ENCODE measurements at regions not wholly inside any gene's neighbourhood (a gene's known extent, or its start where the extent isn't known, plus 50 kb on each side); places are given as distances from the start of the nearest gene placed in this dataset.
A peak's percentile ranks its signal among the peaks of the same experiment; 100 is the strongest.

DNA sequence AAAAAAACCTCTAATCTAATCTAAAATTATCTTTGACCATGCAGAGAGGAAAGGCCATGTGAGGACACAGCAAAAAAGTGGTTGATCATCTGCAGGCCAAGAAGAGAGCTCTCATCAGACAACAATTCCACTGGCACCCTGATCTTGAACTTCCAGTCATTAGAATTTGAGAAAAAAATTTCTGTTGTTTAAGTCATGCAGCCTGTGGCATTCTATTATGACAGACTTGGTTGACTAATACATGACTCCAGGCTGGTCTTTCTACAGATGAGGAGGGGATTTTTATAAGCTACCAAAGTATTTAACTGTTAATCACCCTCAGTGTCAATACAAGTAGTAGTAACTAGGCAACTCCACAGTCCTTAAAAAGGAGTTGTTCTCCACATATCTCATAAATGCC is 358.5 kb upstream of the RGMB start:
- DNase-seq = no peak

DNA sequence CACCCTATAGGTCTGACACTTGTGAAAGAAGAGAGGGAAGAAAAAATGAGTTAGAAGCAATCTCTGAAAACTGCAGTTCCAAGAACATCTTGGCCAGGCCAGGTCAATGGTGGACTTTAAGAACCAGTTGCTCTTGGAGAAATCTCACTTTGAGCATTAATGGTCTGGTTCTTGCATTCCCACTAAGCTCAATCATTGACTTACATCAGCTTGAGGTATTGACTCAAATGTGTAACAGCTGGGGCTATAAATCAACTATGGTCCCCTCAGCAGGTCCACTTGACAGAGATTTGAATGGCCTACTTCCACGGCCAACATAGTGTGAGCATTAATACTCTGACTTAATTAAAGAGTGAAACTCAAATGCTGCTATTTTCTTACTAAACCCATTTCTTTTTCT is 357.8 kb upstream of the RGMB start:
- no peak for DNase-seq

DNA sequence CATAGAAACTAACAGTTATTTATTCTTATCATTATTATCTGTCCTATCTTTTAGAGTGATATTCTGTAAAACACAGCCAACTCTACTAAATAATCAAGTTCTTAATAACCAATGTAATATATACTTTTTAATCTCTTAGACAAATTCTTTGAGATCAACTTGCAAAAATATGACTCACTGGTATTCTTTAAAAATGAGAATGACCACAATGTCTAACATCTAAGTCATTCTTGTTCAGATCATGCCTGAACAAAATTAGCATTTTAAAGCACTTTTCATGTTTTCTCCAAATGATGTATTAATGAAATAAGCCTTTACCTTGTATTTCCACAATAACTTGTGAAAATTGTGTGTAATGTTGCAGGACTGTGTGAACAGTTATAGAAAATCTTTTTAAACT is 356.9 kb upstream of the RGMB start:
- DNase-seq = no peak

DNA sequence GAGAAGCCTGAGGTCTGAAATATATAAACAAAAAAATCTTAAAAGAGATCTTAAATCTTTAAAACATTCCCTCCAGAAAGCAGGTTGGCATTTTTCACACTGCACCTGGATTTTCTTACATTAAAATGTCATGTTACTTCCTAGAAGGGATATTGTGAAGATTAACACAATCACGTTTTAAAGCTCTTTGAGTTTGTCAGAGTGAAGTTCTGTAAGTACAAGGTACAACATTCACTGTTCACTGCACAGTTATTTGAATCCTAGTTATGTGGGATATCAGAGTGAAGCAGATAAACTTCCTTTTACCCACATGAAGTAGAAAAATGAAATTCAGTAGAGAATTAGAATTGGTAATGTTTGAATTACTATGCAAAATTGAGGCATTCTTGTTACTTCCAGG is 353.6 kb upstream of the RGMB start:
- no peak for DNase-seq

DNA sequence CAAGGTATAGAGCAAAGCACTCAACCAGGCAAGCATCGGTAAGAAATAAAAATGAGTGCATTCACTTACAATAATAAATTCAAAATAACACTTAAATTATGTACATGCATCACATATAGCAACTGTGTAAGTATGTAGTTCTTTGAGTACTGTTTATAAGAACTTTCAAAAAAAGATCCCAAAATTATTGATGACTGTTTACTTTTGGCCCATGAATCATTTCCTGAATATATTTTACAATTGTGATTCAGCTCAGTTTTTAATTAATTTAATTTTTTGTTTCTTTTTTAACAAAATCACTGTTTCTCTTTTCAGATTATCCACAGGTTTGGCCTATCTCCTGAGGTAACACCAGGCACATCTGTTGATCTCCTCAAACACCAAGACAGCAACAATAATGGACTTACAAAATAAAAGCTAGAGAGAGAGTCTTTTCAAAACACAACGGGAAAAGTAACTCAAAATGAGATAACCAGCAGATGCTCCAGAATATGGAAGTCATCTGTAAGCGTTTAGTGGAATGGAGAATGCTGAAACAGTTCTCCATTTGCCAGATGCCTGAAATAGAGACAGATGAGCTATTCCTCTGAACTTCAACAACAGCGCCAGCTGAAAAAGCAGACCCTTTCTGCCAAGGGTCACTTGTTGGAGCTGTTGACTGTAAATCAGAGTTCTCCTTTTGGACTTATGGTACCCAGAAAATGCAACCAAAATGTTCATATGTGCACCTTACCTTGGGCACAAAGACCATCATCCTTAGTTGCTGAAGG is 348.6 kb upstream of the RGMB start:
- DNase-seq = no peak

DNA sequence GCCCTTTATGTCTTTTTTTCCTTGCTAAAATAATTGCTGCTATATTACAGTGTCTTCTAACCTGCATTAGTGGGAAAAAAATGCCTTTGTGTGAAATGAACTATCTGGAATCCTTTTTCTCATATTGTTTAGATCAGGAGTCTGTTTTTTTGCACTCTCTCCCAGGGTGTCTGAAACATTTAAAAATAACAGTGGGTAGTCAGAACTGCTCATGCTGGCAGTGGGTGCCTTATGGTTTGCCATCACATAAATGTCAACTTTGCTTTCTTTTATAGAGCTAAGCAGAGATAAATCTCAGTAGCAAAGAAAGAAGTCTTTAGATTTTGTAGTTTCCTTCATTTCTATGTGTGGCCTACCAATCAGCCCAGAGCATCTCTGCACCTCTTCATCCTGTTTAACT is 347.8 kb upstream of the RGMB start:
- DNase-seq = no peak

DNA sequence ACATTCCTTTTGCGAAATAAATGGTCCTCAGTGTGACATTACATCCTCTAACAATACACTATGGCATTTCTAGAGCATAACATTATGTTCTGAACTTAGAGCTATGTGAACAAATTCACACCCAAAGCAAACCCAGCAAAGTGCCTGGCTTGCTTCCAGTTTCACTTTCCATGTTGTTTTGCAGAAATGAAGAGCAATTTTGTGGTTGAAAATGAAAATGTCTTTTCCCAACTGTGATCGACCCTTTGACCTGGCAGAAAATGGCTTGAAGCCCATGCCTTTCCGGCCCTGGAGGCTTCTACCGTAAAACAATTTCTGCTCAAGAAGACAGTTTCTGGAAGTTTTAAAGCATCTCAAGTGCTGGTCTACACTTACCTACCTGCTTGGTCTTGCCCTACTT is 344.7 kb upstream of the RGMB start:
- peak; percentile 90 for DNase-seq

DNA sequence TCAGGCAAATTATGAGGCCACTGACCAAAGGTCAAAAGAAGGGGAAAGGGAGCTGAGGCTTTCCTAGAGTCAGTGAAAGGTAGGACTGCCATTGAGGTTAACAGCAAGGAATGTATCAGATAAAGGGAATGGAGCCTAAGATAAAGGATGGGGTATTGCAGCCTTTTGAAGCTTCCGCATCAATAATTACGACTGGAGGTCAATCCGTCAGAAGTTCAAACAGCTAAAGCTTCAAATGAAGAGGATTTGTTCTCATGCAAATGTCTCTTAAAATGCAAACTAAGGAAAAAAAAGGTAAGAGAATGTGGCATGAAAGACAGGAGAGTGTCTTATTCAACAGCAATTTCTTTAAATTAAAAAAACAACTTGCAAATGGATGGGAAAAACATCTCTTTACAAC is 341.1 kb upstream of the RGMB start:
- no peak for DNase-seq

DNA sequence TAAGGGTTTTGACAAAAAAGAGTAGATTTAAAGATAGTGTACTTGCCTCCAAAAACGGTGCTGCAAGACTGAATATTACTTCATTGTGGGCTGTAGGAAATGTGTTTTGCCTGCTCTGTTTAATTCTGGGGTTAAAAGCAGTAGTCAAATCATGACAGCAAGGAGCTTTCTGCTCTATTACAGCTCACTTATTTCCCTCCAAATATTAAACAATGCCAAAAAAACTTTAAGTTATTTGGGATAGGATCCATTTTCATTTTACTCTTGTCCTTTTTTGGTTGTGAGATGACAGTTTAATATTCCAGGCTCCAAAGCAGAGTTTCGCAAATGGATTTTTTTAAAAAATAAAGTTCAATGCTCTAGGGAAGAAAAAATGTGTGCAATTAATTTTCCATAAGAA is 340.4 kb upstream of the RGMB start:
- DNase-seq = no peak

DNA sequence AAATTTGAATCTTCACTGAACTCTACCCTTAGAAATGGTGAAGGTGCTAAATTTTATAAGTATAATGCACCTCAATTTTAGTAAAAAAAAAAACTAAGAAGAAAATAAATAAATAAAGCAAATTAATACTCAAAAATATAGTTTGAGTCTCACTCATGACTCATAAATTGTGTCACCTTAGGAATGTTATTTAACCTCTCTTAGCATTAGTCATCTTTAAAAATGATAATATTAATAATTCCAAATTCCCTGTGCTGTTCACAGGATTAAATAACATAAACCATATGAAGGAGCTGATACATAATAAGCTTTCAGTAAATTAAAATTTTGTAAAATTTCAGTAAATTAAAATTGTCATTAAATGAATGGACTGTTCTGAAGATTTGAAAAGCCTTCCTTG is 339.8 kb upstream of the RGMB start:
- DNase-seq = no peak

DNA sequence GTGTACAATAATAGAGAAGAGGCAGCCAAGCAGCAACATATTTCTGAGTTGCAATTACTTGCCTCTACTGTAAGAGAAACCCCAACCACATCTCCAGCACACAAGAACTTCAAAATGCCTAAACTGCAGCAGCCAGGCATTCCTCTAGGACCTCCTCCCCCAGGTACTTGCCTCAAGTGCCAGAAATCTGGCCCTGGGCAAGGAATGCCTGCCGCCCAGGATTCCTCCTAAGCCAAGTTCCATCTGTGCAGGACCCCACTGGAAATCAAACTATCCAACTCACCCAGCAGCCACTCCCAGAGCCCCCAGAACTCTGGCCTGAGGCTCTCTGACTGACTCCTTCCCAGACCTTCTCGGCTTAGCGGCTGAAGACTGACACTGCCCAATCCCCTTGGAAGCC is 336.8 kb upstream of the RGMB start:
- DNase-seq = no peak

DNA sequence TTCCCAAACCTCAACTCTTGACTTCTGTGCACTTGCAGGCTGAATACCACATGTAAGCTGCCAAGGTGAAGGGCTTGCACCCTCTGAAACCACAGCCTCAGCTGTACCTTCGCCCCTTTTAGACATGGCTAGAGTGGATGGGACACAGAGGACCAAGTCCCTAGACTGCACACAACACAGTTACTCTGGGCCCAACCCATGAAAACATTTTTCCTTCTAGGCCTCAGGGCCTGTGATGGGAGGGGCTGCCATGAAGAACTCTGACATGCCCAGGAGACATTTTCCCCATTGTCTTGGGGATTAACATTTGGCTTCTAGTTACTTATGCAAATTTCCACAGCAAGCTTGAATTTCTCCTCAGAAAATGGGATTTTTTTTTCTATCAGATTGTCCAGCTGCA is 331.0 kb upstream of the RGMB start:
- DNase-seq = no peak

DNA sequence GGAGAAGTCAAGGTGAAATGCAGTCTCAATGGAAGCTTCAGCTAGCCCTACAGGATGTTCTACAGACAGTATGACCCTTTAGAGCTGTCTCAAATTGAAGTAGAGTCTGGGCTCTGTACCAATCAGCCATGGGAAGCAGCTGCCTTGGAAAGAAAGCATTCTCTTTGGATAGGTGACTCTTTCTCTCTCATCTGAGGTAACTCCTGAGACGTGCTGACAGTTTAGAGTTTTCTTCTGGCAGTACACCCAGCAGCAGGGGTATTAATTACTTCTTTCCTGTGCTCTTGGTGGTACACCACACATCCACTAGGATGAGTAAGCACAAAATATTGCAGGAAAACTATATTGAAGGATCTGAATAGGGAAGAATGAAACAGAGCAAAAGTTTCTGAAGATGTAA is 329.6 kb upstream of the RGMB start:
- DNase-seq = no peak

DNA sequence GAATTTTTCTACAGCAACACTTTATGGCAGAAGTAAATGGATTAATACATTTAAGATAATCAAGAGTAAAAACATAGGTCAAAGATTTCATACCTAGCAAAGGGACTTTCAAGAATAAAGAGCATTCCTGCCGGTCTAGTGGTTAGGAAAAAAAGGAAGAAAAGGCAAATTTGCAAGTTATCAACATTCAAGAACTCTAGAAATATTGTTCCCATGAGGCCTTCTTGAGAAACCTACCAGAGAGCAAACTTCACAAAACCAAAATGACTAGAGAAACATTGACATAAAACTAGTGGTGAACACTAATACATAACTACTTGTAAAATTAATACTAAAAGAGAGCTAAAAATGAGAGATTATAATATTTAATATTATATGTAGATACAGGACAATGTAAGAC is 320.2 kb upstream of the RGMB start:
- DNase-seq = no peak

DNA sequence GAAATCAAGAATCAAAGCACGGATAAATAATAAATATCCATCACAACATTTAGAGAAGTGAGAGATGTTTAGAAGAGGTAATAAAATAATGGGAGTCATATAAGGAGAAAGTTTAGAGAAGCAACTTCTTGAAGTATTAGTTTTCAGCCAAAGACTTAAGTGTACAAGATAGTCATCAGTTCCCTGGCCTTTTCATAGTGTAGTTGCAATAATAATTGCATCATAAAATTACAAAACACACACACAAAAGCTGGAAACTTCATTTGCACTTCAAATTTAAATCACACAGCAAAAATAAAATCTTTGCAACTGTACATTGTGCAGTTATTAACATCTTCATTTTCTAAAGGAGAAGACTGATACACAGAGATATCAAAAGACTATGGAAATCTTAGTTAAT is 319.1 kb upstream of the RGMB start:
- DNase-seq = no peak

DNA sequence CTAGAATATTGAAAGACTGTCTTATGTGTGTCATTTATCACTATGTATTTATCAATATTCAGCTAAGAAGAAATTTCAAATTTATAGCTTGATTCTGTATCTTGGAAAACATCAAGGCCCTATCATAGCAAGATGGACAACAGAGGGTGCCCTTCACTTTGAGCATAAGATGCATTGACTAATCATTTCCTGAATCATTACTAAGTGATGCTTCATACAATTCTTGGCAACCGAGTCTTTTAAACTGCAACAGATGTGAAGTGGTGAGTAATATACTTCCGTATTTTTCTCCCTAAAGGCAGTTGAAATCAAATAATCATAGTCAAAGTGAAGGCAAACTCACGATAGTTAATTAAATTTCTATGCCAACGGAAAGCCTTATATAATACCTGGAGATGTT is 318.6 kb upstream of the RGMB start:
- peak; percentile 78 for DNase-seq

DNA sequence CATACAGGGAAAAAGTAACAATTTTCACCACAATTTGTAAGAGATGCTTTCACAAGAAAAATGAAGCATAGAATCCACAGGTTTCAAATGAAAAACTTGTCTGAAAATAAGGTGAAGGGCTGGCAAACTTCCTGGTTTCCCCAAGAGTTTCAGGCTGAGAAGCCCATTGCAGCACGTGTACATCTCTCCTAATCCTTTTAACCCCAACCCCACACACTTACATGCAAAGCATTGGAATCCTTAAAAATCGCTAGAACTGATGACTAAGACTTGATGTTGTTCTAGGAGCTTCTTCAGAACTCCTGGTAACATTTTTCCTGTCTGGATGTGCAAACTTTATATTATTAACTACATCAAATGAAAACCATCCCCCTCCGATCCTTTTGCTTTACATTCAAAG is 317.8 kb upstream of the RGMB start:
- no peak for DNase-seq

DNA sequence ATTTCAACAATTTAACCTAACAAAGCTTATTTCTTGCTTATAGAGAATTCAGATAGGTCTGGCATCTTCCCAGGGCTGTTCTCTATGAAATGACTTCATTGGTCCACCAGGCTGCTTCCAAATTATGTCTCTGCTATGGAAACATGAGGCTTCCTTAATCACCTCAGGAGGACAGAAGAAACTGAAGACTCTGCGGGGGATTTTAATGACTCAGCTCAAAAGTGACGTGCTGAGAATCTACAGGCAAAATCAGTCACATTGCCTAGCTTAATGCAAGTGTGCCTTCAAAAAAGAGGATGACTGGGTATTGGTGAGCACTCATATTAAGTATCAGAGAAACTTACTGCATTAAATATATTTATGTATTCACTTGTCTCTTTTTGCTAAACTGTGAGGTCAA is 315.5 kb upstream of the RGMB start:
- DNase-seq = no peak

DNA sequence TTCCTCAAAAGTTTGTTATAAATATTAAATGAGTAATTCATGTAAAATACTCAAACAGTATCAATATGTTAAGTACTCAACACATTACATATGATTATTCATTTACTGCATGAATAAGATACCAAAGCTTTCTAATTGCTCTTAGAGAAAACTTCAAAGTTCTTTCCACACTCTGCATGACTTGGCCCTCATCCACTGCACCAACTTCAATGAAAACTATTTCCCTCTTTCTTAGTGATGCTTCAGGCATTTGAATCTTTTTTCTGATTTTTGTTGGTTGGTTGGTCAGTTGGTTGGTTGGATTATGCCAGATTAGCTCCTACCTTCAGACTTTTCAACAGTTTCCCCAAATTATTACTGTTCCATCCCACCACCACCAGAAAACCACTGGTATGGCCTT is 314.7 kb upstream of the RGMB start:
- no peak for DNase-seq

DNA sequence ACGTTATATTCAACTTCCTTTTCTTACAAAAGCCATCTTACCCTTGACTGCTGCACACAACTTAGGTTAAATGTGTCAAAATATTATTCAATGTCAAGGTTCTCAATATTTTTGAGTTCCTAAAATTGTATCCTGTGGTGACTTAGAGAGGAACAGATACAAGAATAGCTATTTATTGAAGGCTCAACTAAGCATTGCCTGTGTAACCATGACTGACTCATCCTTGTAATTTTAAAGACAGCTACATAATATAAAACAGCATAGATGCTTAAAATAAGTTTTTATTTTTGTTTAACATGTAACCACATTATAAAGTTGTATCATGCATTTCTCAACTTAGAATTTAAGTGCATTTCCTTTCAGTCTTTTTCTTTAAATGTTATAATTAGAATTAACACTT is 312.9 kb upstream of the RGMB start:
- peak; percentile 77 for DNase-seq

DNA sequence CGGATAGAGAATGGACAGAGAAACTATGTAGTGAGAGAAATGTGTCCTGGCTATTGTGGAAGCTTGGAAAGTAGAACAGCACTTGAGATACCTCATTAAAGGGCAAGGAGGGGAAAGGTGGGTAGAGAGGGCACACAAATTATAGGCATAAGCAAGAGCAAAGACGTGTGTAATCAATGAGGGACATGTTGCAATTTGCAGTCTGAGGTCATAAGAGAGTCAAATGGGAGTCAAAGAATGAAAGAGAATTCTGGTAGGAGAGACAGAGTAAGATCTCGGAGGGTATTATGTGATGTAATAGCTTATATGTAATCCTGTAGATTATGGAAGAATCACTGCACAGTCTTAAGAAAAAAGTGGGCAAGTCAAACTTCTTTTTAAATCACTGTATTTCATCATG is 312.0 kb upstream of the RGMB start:
- no peak for DNase-seq

DNA sequence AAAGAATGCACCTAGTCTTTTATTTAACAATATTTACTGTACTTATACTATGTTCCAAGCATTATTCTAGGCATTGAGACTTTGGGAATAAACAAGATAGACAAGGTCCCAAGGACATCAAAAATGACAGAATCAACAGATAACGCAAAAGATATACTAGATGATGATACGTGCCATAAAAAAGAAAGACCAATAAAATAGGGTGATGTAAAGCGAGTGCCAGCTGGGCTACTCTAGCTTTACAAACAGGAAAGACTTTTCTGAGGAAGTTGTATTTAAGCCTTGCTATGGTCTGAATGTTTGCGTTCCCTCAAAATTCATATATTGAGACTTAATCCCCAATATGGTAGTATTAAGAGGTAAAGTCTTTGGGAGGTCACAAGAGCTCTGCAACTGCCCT is 310.2 kb upstream of the RGMB start:
- DNase-seq = no peak

DNA sequence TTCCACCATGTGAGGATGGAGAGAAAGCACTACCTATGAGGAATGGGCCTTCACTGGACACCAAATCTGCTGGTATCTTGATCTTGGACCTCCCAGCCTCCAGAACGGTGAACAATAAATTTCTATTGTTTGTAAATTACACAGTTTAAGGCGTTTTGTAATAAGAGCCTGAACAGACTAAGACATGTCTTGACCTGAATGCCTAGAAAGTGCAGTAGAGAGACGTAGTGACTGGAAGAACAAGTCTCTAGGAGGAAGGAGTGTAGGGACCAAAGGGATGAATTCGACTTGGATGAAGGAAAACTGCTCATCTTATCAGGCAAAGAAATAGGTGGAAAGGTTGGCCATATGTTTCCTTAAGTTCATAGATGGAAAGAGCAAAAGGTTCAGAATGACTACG is 309.8 kb upstream of the RGMB start:
- no peak for DNase-seq

DNA sequence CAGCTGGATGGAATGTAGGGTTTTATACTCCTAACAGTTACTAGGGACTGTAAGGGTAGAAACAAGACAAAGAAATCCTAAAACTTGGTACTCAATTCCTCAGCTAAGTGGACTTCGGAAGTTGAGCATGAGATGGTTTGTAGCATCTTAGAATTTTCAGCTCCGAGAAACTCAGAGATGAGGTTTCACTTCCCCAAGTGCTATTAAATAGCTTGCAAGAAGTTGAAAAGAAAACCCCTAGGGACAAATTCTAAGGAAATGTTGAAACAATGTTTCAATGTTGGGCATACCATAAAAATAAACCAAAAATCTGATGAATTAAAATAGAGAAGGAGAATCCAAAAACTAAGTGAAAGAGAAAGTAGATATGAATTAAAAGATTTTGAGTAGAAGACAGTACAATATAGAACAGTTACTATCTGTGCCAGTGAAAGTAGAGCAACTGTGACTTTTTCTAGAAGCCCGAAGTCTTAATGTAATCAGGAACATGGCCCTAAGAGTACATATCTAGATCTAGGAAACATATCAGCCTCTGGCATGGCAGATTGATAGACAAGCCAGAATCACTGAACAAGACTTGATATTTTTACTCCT is 308.6 kb upstream of the RGMB start:
- DNase-seq = peak; percentile 85

DNA sequence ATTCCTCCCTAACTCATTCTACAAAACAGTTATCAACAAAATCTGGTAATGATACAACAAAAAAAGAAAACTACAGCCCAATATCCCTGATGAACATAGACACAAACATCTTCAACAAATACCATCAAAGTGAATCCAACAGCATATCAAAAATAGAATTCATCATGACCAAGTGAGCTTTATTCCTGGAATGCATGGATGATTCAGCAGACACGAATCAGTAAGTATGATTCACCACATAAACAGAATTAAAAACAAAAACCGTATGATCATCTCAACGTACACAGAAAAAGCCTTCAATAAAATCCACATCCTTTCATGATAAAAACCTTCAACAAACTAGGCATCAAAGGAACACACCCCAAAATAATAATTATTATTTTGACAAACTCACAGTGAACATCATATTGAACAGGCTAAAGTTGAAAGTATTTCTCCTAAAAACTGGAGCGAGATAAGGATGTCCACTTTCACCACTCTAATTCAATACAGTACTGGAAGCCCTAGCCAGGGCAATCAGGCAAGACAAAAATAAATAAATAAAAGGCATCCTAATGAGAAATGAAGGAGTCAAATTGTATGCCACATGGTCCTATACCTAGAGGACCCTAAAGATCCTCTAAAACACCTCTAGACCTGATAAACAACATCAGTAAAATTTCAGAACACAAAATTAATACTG is 305.1 kb upstream of the RGMB start:
- DNase-seq = no peak

Data from MV-4-11 (cell line).